ENCODE measurements at regions not wholly inside any gene's neighbourhood (a gene's known extent, or its start where the extent isn't known, plus 50 kb on each side); places are given as distances from the start of the nearest gene placed in this dataset.

DNA sequence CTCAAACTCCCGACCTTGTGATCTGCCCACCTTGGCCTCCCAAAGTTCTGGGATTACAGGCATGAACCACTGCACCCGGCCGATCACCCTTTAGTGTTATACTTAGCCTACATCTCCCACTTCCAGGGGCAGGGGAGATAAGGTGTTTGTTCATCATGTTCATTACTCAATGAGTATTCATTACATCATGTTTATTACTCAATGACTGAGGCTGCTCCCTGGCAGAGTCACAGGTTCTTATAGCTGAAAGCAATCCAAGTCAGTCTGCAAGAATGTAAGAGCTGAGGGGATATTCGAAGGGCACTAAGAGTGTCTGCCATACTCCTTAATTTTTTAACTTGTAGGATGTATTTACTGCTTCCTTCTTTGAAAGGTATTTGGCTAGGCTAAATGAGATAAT, 214.2 kb downstream of the SPATA31D1 start:
- no peak for TF ChIP-seq POLR2A (IDR thresholded peaks at IDR 0.05; ENCODE audit: borderline replicate concordance, extremely low read depth, insufficient read depth, insufficient read length)
- no peak for TF ChIP-seq EZH2 (IDR thresholded peaks at IDR 0.05)
- TF ChIP-seq, protein P1, sequence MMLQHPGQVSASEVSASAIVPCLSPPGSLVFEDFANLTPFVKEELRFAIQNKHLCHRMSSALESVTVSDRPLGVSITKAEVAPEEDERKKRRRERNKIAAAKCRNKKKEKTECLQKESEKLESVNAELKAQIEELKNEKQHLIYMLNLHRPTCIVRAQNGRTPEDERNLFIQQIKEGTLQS (IDR thresholded peaks at IDR 0.05), result no peak
- no peak for TF ChIP-seq EZH2phosphoT487 (IDR thresholded peaks at IDR 0.05; ENCODE audit: borderline replicate concordance)
- no peak for TF ChIP-seq ZFX (IDR thresholded peaks at IDR 0.05)
- TF ChIP-seq POLR2AphosphoS5 (IDR thresholded peaks at IDR 0.05; ENCODE audit: low read depth, low read length), result no peak
- TF ChIP-seq, protein P2, sequence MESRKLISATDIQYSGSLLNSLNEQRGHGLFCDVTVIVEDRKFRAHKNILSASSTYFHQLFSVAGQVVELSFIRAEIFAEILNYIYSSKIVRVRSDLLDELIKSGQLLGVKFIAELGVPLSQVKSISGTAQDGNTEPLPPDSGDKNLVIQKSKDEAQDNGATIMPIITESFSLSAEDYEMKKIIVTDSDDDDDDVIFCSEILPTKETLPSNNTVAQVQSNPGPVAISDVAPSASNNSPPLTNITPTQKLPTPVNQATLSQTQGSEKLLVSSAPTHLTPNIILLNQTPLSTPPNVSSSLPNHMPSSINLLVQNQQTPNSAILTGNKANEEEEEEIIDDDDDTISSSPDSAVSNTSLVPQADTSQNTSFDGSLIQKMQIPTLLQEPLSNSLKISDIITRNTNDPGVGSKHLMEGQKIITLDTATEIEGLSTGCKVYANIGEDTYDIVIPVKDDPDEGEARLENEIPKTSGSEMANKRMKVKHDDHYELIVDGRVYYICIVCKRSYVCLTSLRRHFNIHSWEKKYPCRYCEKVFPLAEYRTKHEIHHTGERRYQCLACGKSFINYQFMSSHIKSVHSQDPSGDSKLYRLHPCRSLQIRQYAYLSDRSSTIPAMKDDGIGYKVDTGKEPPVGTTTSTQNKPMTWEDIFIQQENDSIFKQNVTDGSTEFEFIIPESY (IDR thresholded peaks at IDR 0.05; ENCODE audit: extremely low read depth, insufficient replicate concordance, low read length), result no peak
- TF ChIP-seq, protein P3, sequence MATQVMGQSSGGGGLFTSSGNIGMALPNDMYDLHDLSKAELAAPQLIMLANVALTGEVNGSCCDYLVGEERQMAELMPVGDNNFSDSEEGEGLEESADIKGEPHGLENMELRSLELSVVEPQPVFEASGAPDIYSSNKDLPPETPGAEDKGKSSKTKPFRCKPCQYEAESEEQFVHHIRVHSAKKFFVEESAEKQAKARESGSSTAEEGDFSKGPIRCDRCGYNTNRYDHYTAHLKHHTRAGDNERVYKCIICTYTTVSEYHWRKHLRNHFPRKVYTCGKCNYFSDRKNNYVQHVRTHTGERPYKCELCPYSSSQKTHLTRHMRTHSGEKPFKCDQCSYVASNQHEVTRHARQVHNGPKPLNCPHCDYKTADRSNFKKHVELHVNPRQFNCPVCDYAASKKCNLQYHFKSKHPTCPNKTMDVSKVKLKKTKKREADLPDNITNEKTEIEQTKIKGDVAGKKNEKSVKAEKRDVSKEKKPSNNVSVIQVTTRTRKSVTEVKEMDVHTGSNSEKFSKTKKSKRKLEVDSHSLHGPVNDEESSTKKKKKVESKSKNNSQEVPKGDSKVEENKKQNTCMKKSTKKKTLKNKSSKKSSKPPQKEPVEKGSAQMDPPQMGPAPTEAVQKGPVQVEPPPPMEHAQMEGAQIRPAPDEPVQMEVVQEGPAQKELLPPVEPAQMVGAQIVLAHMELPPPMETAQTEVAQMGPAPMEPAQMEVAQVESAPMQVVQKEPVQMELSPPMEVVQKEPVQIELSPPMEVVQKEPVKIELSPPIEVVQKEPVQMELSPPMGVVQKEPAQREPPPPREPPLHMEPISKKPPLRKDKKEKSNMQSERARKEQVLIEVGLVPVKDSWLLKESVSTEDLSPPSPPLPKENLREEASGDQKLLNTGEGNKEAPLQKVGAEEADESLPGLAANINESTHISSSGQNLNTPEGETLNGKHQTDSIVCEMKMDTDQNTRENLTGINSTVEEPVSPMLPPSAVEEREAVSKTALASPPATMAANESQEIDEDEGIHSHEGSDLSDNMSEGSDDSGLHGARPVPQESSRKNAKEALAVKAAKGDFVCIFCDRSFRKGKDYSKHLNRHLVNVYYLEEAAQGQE (IDR thresholded peaks at IDR 0.05; ENCODE audit: low read depth), result no peak
- intact Hi-C loops (cut with micrococcal nuclease), result no loop called here
- POLR2A ChIA-PET, result no interaction called here
- H3K9me3 ChIP-seq (ENCODE audit: control insufficient read depth in 1 of 2, insufficient read depth in 1 of 2, low read depth in 1 of 2, low read length in 2 of 2), result no peaks in the 10 kb centered on the region
- CTCF ChIA-PET, result no interaction called here
- no peak overlapping the region for H2AFZ ChIP-seq (ENCODE audit: low read depth, low read length, poor library complexity, severe bottlenecking)
- no peak for DNase-seq (ENCODE audit: low read depth, low spot score)
- H3K9ac ChIP-seq (ENCODE audit: low read length), result no peak overlapping the region
- no peaks in the 10 kb centered on the region for H3K27me3 ChIP-seq (ENCODE audit: insufficient read depth, low read length)
- H3K27ac ChIP-seq (ENCODE audit: low read depth, low read length), result no peak overlapping the region
- BruUV-seq (replicated peaks), result no TSS peak
- no peaks in the 10 kb centered on the region for H4K20me1 ChIP-seq (ENCODE audit: insufficient read depth)
- H3K79me2 ChIP-seq (ENCODE audit: insufficient read depth, low read length), result no peaks in the 10 kb centered on the region
- H3K4me1 ChIP-seq (ENCODE audit: control insufficient read depth in 1 of 2, insufficient read depth in 2 of 2, low read length in 2 of 2), result no peaks in the 10 kb centered on the region
- H3K4me3 ChIP-seq (replicated peaks in 1 of 2; ENCODE audit: low read depth in 1 of 2, low read length in 2 of 2), result no peak overlapping the region
- no peaks in the 10 kb centered on the region for H3K36me3 ChIP-seq (ENCODE audit: control insufficient read depth in 1 of 2, insufficient read depth in 2 of 2, low read length in 2 of 2)
- no peaks in the 10 kb centered on the region for H3K9me2 ChIP-seq (ENCODE audit: insufficient read depth)
- no peak overlapping the region for H3K4me2 ChIP-seq (ENCODE audit: low read length)
- RAD21 ChIA-PET (ENCODE audit: low non-redundant PET in 1 of 2, low total read pairs in 2 of 2, uncharacterized antibody in 2 of 2, unreplicated experiment in 2 of 2), result no interaction called here
- no peak for ATAC-seq
